Astrocyte (in vitro differentiated cells and primary cell): ENCODE measurements at regions not wholly inside any gene's neighbourhood (a gene's known extent, or its start where the extent isn't known, plus 50 kb on each side); places are given as distances from the start of the nearest gene placed in this dataset.

Experiments used
- DNase-seq: peaks from one replicate; pipeline ENCODE4 v3.0.0-alpha.2; 2010; ENCODE audit warnings: low read depth
- FAIRE-seq: peaks from 2 replicates; lab custom pipeline; 2011; peaks lifted over from hg19 to GRCh38; lab: Jason Lieb, UNC
- H2AFZ ChIP-seq: 2 replicates; pipeline ENCODE4 v1.6.0; 2012; ENCODE audit warnings: low read depth, low read length, inconsistent platforms
- H3K27ac ChIP-seq: 2 replicates; pipeline ENCODE4 v1.5.1; 2011; ENCODE audit warnings: low read depth, low read length, inconsistent platforms
- H3K27me3 ChIP-seq: 2 replicates; pipeline ENCODE4 v1.6.0; 2011; ENCODE audit warnings: low read length, inconsistent platforms; ENCODE audit not compliant: insufficient read depth
- H3K36me3 ChIP-seq: 2 replicates; pipeline ENCODE4 v1.5.1; 2011; ENCODE audit warnings: low read length, inconsistent platforms; ENCODE audit not compliant: insufficient read depth
- H3K4me1 ChIP-seq: 2 replicates; pipeline ENCODE4 v1.5.1; 2011; ENCODE audit warnings: low read length, inconsistent platforms; ENCODE audit not compliant: insufficient read depth
- H3K4me2 ChIP-seq: 2 replicates; pipeline ENCODE4 v1.6.0; 2012; ENCODE audit warnings: low read length, inconsistent platforms
- H3K4me3 ChIP-seq: 2 replicates; pipeline ENCODE4 v1.5.1; 2011; ENCODE audit warnings: low read depth, mild to moderate bottlenecking, low read length, inconsistent platforms; ENCODE audit not compliant: insufficient read depth
- H3K79me2 ChIP-seq: 2 replicates; pipeline ENCODE4 v1.6.0; 2012; ENCODE audit warnings: mild to moderate bottlenecking, low read length, inconsistent platforms; ENCODE audit not compliant: insufficient read depth
- H3K9ac ChIP-seq: 2 replicates; pipeline ENCODE4 v1.6.0; 2012; ENCODE audit warnings: mild to moderate bottlenecking, low read length, inconsistent platforms
- H3K9me3 ChIP-seq: 2 replicates; pipeline ENCODE4 v1.5.1; 2012; ENCODE audit warnings: low read depth, mild to moderate bottlenecking, low read length, inconsistent platforms; ENCODE audit not compliant: insufficient read depth
- H4K20me1 ChIP-seq: 2 replicates; pipeline ENCODE4 v1.6.0; 2012; ENCODE audit warnings: low read length, inconsistent platforms; ENCODE audit not compliant: insufficient read depth
- H3K27ac Mint-ChIP-seq: one replicate; pipeline ENCODE4 v1.8.0; 2021; ENCODE audit warnings: mild to moderate bottlenecking, mixed read lengths; ENCODE audit not compliant: unreplicated experiment
- H3K27me3 Mint-ChIP-seq: one replicate; pipeline ENCODE4 v1.8.0; 2021; ENCODE audit warnings: low read depth, mixed read lengths; ENCODE audit not compliant: unreplicated experiment
- H3K36me3 Mint-ChIP-seq: one replicate; pipeline ENCODE4 v1.8.0; 2021; ENCODE audit warnings: low read depth, mixed read lengths; ENCODE audit not compliant: unreplicated experiment
- H3K4me1 Mint-ChIP-seq: one replicate; pipeline ENCODE4 v1.8.0; 2021; ENCODE audit warnings: low read depth, mixed read lengths; ENCODE audit not compliant: unreplicated experiment
- H3K4me3 Mint-ChIP-seq: one replicate; pipeline ENCODE4 v1.8.0; 2021; ENCODE audit warnings: mild to moderate bottlenecking, moderate library complexity, mixed read lengths; ENCODE audit not compliant: unreplicated experiment
- H3K9me3 Mint-ChIP-seq: one replicate; pipeline ENCODE4 v1.8.0; 2021; ENCODE audit warnings: mild to moderate bottlenecking, mixed read lengths; ENCODE audit not compliant: unreplicated experiment
- CTCF ChIP-seq: IDR thresholded peaks from 2 replicates; pipeline ENCODE4 v1.5.1; 2011; ENCODE audit warnings: low read depth, mild to moderate bottlenecking, inconsistent platforms, low read length, moderate library complexity; ENCODE audit not compliant: insufficient read depth
- EZH2 ChIP-seq: IDR thresholded peaks from 2 replicates; pipeline ENCODE4 v1.6.1; 2012; ENCODE audit warnings: mild to moderate bottlenecking, low read length, inconsistent platforms; ENCODE audit not compliant: insufficient read depth

- Histone ChIP-seq H3K9ac (no peak overlapping the region), H3K4me1 (no peaks in the 10 kb centered on the region), H2AFZ (no peak overlapping the region), H3K9me3 (no peaks in the 10 kb centered on the region), H3K27me3 (no peaks in the 10 kb centered on the region), H3K36me3 (no peaks in the 10 kb centered on the region), H4K20me1 (no peaks in the 10 kb centered on the region), H3K79me2 (no peaks in the 10 kb centered on the region), H3K27ac (no peak overlapping the region), H3K4me2 (no peak overlapping the region), H3K4me3 (no peak overlapping the region)
- Mint-ChIP-seq H3K9me3 (peaks cover 2% of the 10 kb centered on the region), H3K27me3 (no peaks in the 10 kb centered on the region), H3K36me3 (peaks cover 2% of the 10 kb centered on the region), H3K4me1 (no peaks in the 10 kb centered on the region), H3K4me3 (no peak overlapping the region), H3K27ac (no peak overlapping the region)
- FAIRE-seq (no peak), DNase-seq (no peak)
- TF ChIP-seq CTCF (no peak), EZH2 (no peak)
Measured at GRCh38 chr16:13291591-13292333, 390.4 kb downstream of the SHISA9 start.

GRCh38 chr16:13296206-13296605, 394.8 kb downstream of the SHISA9 start:
- Histone ChIP-seq H3K27ac (no peak overlapping the region), H2AFZ (no peak overlapping the region), H3K9me3 (no peaks in the 10 kb centered on the region), H3K4me2 (no peak overlapping the region), H4K20me1 (no peaks in the 10 kb centered on the region), H3K27me3 (no peaks in the 10 kb centered on the region), H3K36me3 (no peaks in the 10 kb centered on the region), H3K9ac (no peak overlapping the region), H3K4me3 (no peak overlapping the region), H3K4me1 (no peaks in the 10 kb centered on the region), H3K79me2 (no peaks in the 10 kb centered on the region)
- Mint-ChIP-seq H3K36me3 (no peaks in the 10 kb centered on the region), H3K4me1 (peaks cover 5% of the 10 kb centered on the region), H3K9me3 (no peaks in the 10 kb centered on the region), H3K27me3 (no peaks in the 10 kb centered on the region), H3K27ac (no peak overlapping the region), H3K4me3 (no peak overlapping the region)
- DNase-seq (no peak), FAIRE-seq (no peak)
- TF ChIP-seq CTCF (no peak), EZH2 (no peak)

GRCh38 chr16:13298666-13299065, 397.3 kb downstream of the SHISA9 start:
- Mint-ChIP-seq H3K36me3 (no peaks in the 10 kb centered on the region), H3K27me3 (no peaks in the 10 kb centered on the region), H3K9me3 (peaks cover 2% of the 10 kb centered on the region), H3K4me3 (no peak overlapping the region), H3K27ac (no peak overlapping the region), H3K4me1 (peaks cover 5% of the 10 kb centered on the region)
- H3K9ac ChIP-seq = no peak overlapping the region
- H3K4me1 ChIP-seq = no peaks in the 10 kb centered on the region
- H2AFZ ChIP-seq = no peak overlapping the region
- H4K20me1 ChIP-seq = no peaks in the 10 kb centered on the region
- H3K27me3 ChIP-seq = no peaks in the 10 kb centered on the region
- no peak for FAIRE-seq
- TF ChIP-seq CTCF (no peak), EZH2 (no peak)
- H3K36me3 ChIP-seq = no peaks in the 10 kb centered on the region
- H3K4me3 ChIP-seq = no peak overlapping the region
- H3K4me2 ChIP-seq = no peak overlapping the region
- no peaks in the 10 kb centered on the region for H3K9me3 ChIP-seq
- no peaks in the 10 kb centered on the region for H3K79me2 ChIP-seq
- no peak for DNase-seq
- no peak overlapping the region for H3K27ac ChIP-seq
